ENCODE measurements at regions not wholly inside any gene's neighbourhood (a gene's known extent, or its start where the extent isn't known, plus 50 kb on each side); places are given as distances from the start of the nearest gene placed in this dataset.

GRCh38 chr5:30608501-30608900 is 585.0 kb upstream of the CDH6 start:
- no peak for TF ChIP-seq CTCF (IDR thresholded peaks at IDR 0.05; ENCODE audit: low read depth, low read length)
- no peak overlapping the region for H3K4me3 ChIP-seq (ENCODE audit: low read depth, low read length)

GRCh38 chr5:30607301-30607894 is 586.1 kb upstream of the CDH6 start:
- H3K4me3 ChIP-seq (ENCODE audit: low read depth, low read length): no peak overlapping the region
- TF ChIP-seq CTCF (IDR thresholded peaks at IDR 0.05; ENCODE audit: low read depth, low read length): no peak

GRCh38 chr5:30605693-30606268 is 587.7 kb upstream of the CDH6 start:
- no peak for TF ChIP-seq CTCF (IDR thresholded peaks at IDR 0.05; ENCODE audit: low read depth, low read length)
- H3K4me3 ChIP-seq (ENCODE audit: low read depth, low read length): no peak overlapping the region

GRCh38 chr5:30604648-30605262 is 588.7 kb upstream of the CDH6 start:
- TF ChIP-seq CTCF (IDR thresholded peaks at IDR 0.05; ENCODE audit: low read depth, low read length): no peak
- H3K4me3 ChIP-seq (ENCODE audit: low read depth, low read length): no peak overlapping the region

- no peak for TF ChIP-seq CTCF (IDR thresholded peaks at IDR 0.05; ENCODE audit: low read depth, low read length)
- no peak overlapping the region for H3K4me3 ChIP-seq (ENCODE audit: low read depth, low read length)
Observed at GRCh38 chr5:30600892-30601291, 592.6 kb upstream of the CDH6 start.

GRCh38 chr5:30596495-30597064 is 596.9 kb upstream of the CDH6 start:
- TF ChIP-seq CTCF (IDR thresholded peaks at IDR 0.05; ENCODE audit: low read depth, low read length): no peak
- H3K4me3 ChIP-seq (ENCODE audit: low read depth, low read length): no peak overlapping the region

GRCh38 chr5:30594331-30594730 is 599.2 kb upstream of the CDH6 start:
- no peak for TF ChIP-seq CTCF (IDR thresholded peaks at IDR 0.05; ENCODE audit: low read depth, low read length)
- H3K4me3 ChIP-seq (ENCODE audit: low read depth, low read length): no peak overlapping the region

Data from WI38 (cell line).